Stomach (tissue), 4 donors: ENCODE measurements at regions not wholly inside any gene's neighbourhood (a gene's known extent, or its start where the extent isn't known, plus 50 kb on each side); places are given as distances from the start of the nearest gene placed in this dataset.

Experiments
- CTCF ChIP-seq, 7 experiments: fragments of 450-650 bp in 4 of 7; fragments of 200-600 bp in 3 of 7; sonication (generic) in 3 of 7; IDR thresholded peaks; one replicate each; pipeline ENCODE4 v1.5.1; 2016 to 2019; ENCODE audit warnings: antibody characterized with exemption in 7 of 7, control low read depth in 2 of 7, mild to moderate bottlenecking in 1 of 7
- POLR2A ChIP-seq, 4 donors: fragments of 450-650 bp; IDR thresholded peaks; one replicate each; pipeline ENCODE4 v1.6.1; 2016; ENCODE audit warnings: antibody characterized with exemption in 4 of 4, control low read depth in 2 of 4, mild to moderate bottlenecking in 1 of 4, moderate library complexity in 1 of 4
- POLR2AphosphoS5 ChIP-seq, 3 donors: sonication (generic); formaldehyde crosslinking; IDR thresholded peaks; one replicate each; pipeline ENCODE4 v1.6.1; 2016; ENCODE audit warnings: antibody characterized with exemption in 3 of 3

- TF ChIP-seq CTCF (IDR thresholded peaks at IDR 0.05) (no peak), POLR2A (IDR thresholded peaks at IDR 0.05) (no peak), POLR2AphosphoS5 (IDR thresholded peaks at IDR 0.05) (no peak)
These were observed 127.3 kb upstream of the CPEB2 start for GRCh38 chr4:14874990-14875389.
